K562 (cell line): ENCODE measurements at regions not wholly inside any gene's neighbourhood (a gene's known extent, or its start where the extent isn't known, plus 50 kb on each side); places are given as distances from the start of the nearest gene placed in this dataset.

Source experiments
- ATAC-seq: fragments of 200-7000 bp; cut with Tn5 transposase; 3 replicates; pipeline ENCODE4 v1.9.1; 2020; ENCODE audit warnings: moderate library complexity
- BruUV-seq: library from RNA; stranded (reverse); fragments of 400-500 nt; replicated peaks from 2 replicates; lab custom pipeline; 2021; lab: Mats Ljungman, UMichigan
- CTCF ChIA-PET: fragments of 300-600 bp; formaldehyde crosslinking; extraction: SDS; loops from one replicate; lab custom pipeline; 2021; ENCODE audit warnings: low intra/inter-chr PET ratio; lab: Yijun Ruan, JAX
- POLR2A ChIA-PET: fragments of 300-600, 350-650 bp; sonication (Branson Sonifier 250); formaldehyde crosslinking; extraction: SDS; loops from one replicate; lab custom pipeline; 2021; ENCODE audit warnings: antibody characterized with exemption, inconsistent platforms; lab: Yijun Ruan, JAX
- DNase-seq, 4 experiments: peaks; one replicate each; pipeline versions ENCODE4 v3.0.0 to v3.0.0-alpha.2; 2011 to 2018; ENCODE audit warnings: low spot score in 3 of 4, mixed read lengths in 3 of 4; ENCODE audit errors: extremely low read depth in 1 of 4
- FAIRE-seq: peaks from 2 replicates; lab custom pipeline; 2011; peaks lifted over from hg19 to GRCh38; lab: Jason Lieb, UNC
- H2AFZ ChIP-seq: 2 replicates; pipeline ENCODE4 v1.6.0; 2011; ENCODE audit warnings: low read depth, low read length, control low read depth, inconsistent platforms
- H3K27ac ChIP-seq: fragments of 200-600 bp; 3 replicates; pipeline ENCODE4 v1.8.0; 2011; ENCODE audit warnings: low read depth, mild to moderate bottlenecking, control low read depth, inconsistent platforms, low read length, moderate library complexity, mixed read lengths; ENCODE audit errors: extremely low read depth
- H3K27me3 ChIP-seq, 2 experiments: fragments of 300-600 bp in 1 of 2; 2 replicates in 1 of 2; 3 replicates in 1 of 2; pipeline versions ENCODE4 v1.6.0 to v1.8.0; 2011; ENCODE audit warnings: inconsistent platforms in 2 of 2, low read length in 2 of 2, mild to moderate bottlenecking in 1 of 2, mixed read lengths in 1 of 2, moderate library complexity in 1 of 2; ENCODE audit not compliant: control insufficient read depth in 2 of 2, insufficient read depth in 2 of 2
- H3K36me3 ChIP-seq: fragments of 300-600 bp; 3 replicates; pipeline ENCODE4 v1.8.0; 2011; ENCODE audit warnings: mild to moderate bottlenecking, low read length, inconsistent platforms; ENCODE audit not compliant: control insufficient read depth, insufficient read depth
- H3K4me1 ChIP-seq, 2 experiments: fragments of 200-600 bp in 1 of 2; replicated peaks in 1 of 2; 2 replicates in 1 of 2; 3 replicates in 1 of 2; pipeline versions ENCODE4 v1.5.1 to v1.8.0; 2011; ENCODE audit warnings: inconsistent platforms in 2 of 2, low read length in 2 of 2, mild to moderate bottlenecking in 1 of 2, mixed read lengths in 1 of 2, moderate library complexity in 1 of 2; ENCODE audit not compliant: control insufficient read depth in 2 of 2, insufficient read depth in 2 of 2
- H3K4me2 ChIP-seq: 2 replicates; pipeline ENCODE4 v1.6.1; 2011; ENCODE audit warnings: low read length, control low read depth, inconsistent platforms, mixed read lengths; ENCODE audit not compliant: insufficient read depth
- H3K4me3 ChIP-seq: fragments of 200-600 bp; sonication (generic), shearing (Covaris generic); 2 replicates; pipeline ENCODE4 v1.5.1; 2016; ENCODE audit warnings: control low read depth, inconsistent platforms
- H3K79me2 ChIP-seq: fragments of 200-600 bp; 3 replicates; pipeline ENCODE4 v1.8.0; 2011; ENCODE audit warnings: low read length, inconsistent platforms; ENCODE audit not compliant: control insufficient read depth, insufficient read depth
- H3K9ac ChIP-seq, 2 experiments: 2 replicates each; pipeline versions ENCODE4 v1.6.0 to v1.6.1; 2011; ENCODE audit warnings: low read depth in 2 of 2, low read length in 2 of 2, control low read depth in 1 of 2, inconsistent platforms in 1 of 2, mild to moderate bottlenecking in 1 of 2, mixed read lengths in 1 of 2; ENCODE audit not compliant: insufficient read depth in 1 of 2
- H3K9me1 ChIP-seq: one replicate; pipeline ENCODE4 v1.6.0; 2011; ENCODE audit warnings: inconsistent platforms, mild to moderate bottlenecking, low read length, moderate library complexity; ENCODE audit not compliant: control insufficient read depth, insufficient read depth
- H3K9me3 ChIP-seq: replicated peaks from 2 replicates; pipeline ENCODE4 v1.5.1; 2011; ENCODE audit warnings: low read depth, low read length, inconsistent platforms; ENCODE audit not compliant: control insufficient read depth, insufficient read depth
- H4K20me1 ChIP-seq: replicated peaks from 2 replicates; pipeline ENCODE4 v1.6.1; 2011; ENCODE audit warnings: low read length, inconsistent platforms, mixed read lengths; ENCODE audit not compliant: control insufficient read depth, insufficient read depth
- CREM ChIP-seq: IDR thresholded peaks from 2 replicates; pipeline ENCODE4 v1.6.1; 2014; ENCODE audit warnings: antibody characterized with exemption, low read depth
- CSDE1 ChIP-seq, 2 experiments: fragments of 450-650 bp; IDR thresholded peaks; 2 replicates each; pipeline ENCODE4 v1.6.1; 2016; ENCODE audit warnings: mild to moderate bottlenecking in 1 of 2
- FOSL1 ChIP-seq: fragments of 200-800 bp; sonication (Bioruptor generic); conservative IDR thresholded peaks from 2 replicates; pipeline ENCODE4 v1.6.1; 2016; ENCODE audit warnings: missing genetic modification characterization, missing compliant biosample characterization
- JUND ChIP-seq, 2 experiments: IDR thresholded peaks; 2 replicates in 1 of 2; 3 replicates in 1 of 2; pipeline ENCODE4 v1.6.1; 2011; ENCODE audit warnings: borderline replicate concordance in 2 of 2, low read depth in 2 of 2, low read length in 2 of 2, improper control_type of control experiment in 1 of 2, missing biosample characterization in 1 of 2, missing genetic modification characterization in 1 of 2, missing genetic modification reagents in 1 of 2
- SOX6 ChIP-seq: fragments of 450-650 bp; IDR thresholded peaks from 2 replicates; pipeline ENCODE4 v1.6.1; 2014; ENCODE audit warnings: mild to moderate bottlenecking
- SREBF2 ChIP-seq: sonication (generic); formaldehyde crosslinking; IDR thresholded peaks from 2 replicates; pipeline ENCODE4 v1.4.0; 2020; ENCODE audit warnings: mild to moderate bottlenecking, missing genetic modification reagents
- XRCC5 ChIP-seq: fragments of 200-400 bp; formaldehyde crosslinking; IDR thresholded peaks from 2 replicates; pipeline ENCODE4 v1.6.1; 2017; ENCODE audit warnings: low read depth, mild to moderate bottlenecking, low read length
- WGBS: fragments of 100-300 bp; shearing (Covaris generic); methylation state at CpG from one replicate; pipeline ENCODE4 v1.1.6; 2016; ENCODE audit warnings: low coverage, mixed read lengths; ENCODE audit not compliant: insufficient coverage; ENCODE audit errors: missing lambda C conversion rate; 5-methylcytosine and 5-hydroxymethylcytosine counted together
- in situ Hi-C: fragments of 300-500 bp; cut with MboI; formaldehyde crosslinking; loops from 4 replicates; pipeline ENCODE4 v1.15.0; 2018; ENCODE audit warnings: inconsistent platforms, mixed read lengths
- intact Hi-C: fragments of 100-400 bp; cut with micrococcal nuclease; formaldehyde crosslinking; loops from 2 replicates; pipeline ENCODE4 v1.14.2; 2022
- TF ChIP-seq, protein P1 (sequence below), 2 experiments: fragments of 450-650 bp in 1 of 2; sonication (generic) in 1 of 2; formaldehyde crosslinking in 1 of 2; IDR thresholded peaks in 1 of 2; conservative IDR thresholded peaks in 1 of 2; 2 replicates each; pipeline versions ENCODE4 v1.6.1 to v1.8.1; 2016 to 2023; ENCODE audit warnings: mild to moderate bottlenecking in 2 of 2, moderate library complexity in 2 of 2, inconsistent platforms in 1 of 2, missing genetic modification reagents in 1 of 2
- TF ChIP-seq, protein P2 (sequence below), 3 experiments: fragments of 200-800 bp in 1 of 3; fragments of 250-450 bp in 1 of 3; fragments of 450-650 bp in 1 of 3; sonication (Bioruptor Pico) in 1 of 3; sonication (Bioruptor generic) in 1 of 3; formaldehyde crosslinking in 1 of 3; IDR thresholded peaks; 2 replicates each; pipeline versions ENCODE4 v1.6.1 to v1.8.0; 2016 to 2022; ENCODE audit warnings: mild to moderate bottlenecking in 2 of 3, missing genetic modification characterization in 2 of 3, missing compliant biosample characterization in 1 of 3, moderate library complexity in 1 of 3

DNA sequence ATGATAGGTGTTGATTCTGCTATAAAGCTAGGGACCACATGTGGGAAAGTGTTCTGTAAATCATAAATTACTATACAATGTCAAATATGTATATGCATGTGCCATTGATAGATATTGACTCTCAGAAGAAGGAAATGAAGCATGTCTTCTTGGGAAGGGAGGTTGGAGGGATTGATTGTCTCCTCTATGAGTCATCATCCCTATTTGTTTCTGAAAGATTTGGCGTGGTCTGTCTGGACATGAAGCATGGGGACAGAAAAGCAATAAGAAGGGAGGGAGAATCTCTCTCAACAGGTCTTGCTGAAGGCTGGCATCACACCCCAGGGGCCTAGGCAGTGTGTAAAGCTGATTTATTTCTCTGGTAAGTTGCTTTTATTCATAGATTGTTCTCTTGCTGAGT is 98.0 kb upstream of the KCNJ6 start:
- TF ChIP-seq SREBF2, result no peak
- TF ChIP-seq, protein P1, sequence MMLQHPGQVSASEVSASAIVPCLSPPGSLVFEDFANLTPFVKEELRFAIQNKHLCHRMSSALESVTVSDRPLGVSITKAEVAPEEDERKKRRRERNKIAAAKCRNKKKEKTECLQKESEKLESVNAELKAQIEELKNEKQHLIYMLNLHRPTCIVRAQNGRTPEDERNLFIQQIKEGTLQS (IDR thresholded peaks at IDR 0.05), result peak; percentile 40
- TF ChIP-seq, protein P1 (CRISPR knock-in tag; conservative IDR thresholded peaks at IDR 0.05), result no peak
- Histone ChIP-seq H3K4me2 (no peak overlapping the region), H3K36me3 (no peaks in the 10 kb centered on the region), H3K79me2 (no peaks in the 10 kb centered on the region), H2AFZ (no peak overlapping the region), H3K27ac (no peak overlapping the region), H3K9me3 (no peaks in the 10 kb centered on the region), H4K20me1 (no peaks in the 10 kb centered on the region), H3K4me3 (no peak overlapping the region), H3K9ac (no peak overlapping the region), H3K9me1 (no peaks in the 10 kb centered on the region), H3K27me3 (no peaks in the 10 kb centered on the region), H3K4me1 (no peaks in the 10 kb centered on the region)
- ChIA-PET CTCF (no interaction called here), POLR2A (interaction anchor here (1.1 kb wide), 1 partner anchor 17 kb away, joined by 3 read pairs; no protein-coding TSS in a partner anchor)
- ATAC-seq (no peak), DNase-seq (no peak), FAIRE-seq (no peak)
- in situ Hi-C loops, result no loop called here
- 39% methylated on average over 1 of the region's 1 CpG for WGBS
- intact Hi-C loops, result no loop called here
- no TSS peak for BruUV-seq

DNA sequence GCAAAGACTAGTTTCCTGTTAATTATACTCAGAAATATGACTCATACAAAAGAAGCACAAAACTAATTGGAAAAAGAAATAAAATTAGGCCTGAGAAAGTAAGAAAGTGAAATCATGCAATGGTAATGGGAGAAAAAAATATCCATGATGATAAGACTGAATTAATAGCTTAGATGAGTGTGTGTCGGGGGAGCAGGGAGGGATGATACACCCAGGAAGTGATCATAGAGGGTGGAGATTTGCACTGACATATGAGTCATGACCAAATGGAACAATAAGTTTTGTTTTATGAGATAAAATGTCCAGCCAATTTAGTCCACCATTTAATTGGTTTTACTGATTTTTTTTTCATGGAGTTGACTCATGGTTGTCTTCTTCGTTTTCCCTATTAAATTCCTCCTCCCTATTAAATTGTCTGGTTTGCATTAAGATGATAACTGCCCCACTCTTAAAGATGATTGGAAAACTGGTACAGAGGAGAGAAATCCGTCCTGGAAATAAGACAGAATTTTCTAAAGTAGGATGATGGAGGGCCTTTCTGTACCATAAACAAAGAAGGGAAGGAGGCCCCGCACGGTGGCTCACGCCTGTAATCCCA is 111.7 kb upstream of the KCNJ6 start:
- ChIA-PET CTCF (no interaction called here), POLR2A (interaction anchor here (3.2 kb wide), 1 partner anchor 9 kb away, joined by 15 read pairs; no protein-coding TSS in a partner anchor)
- Histone ChIP-seq H4K20me1 (no peaks in the 10 kb centered on the region; the same call in 1 of the 2 replicates), H3K27ac (no peak overlapping the region), H3K4me1 (peaks cover 0 to 17% of the 10 kb centered on the region in 2 experiments; a peak in 3 of 5 replicates), H3K9me3 (no peaks in the 10 kb centered on the region), H2AFZ (no peak overlapping the region), H3K9me1 (no peaks in the 10 kb centered on the region), H3K27me3 (no peaks in the 10 kb centered on the region), H3K79me2 (no peaks in the 10 kb centered on the region), H3K4me2 (no peak overlapping the region), H3K36me3 (peaks cover 3% of the 10 kb centered on the region; the same call in 1 of the 3 replicates), H3K4me3 (no peak overlapping the region), H3K9ac (no peak overlapping the region)
- DNase-seq (peak in 2 of 4 experiments; percentile 26 to 40), ATAC-seq (peak; percentile 50; the same call in 1 of the 3 replicates), FAIRE-seq (peak; percentile 23)
- WGBS, result 67% methylated on average over 6 of the region's 6 CpGs
- no TSS peak for BruUV-seq
- in situ Hi-C loops (no loop called here), intact Hi-C loops (no loop called here)
- TF ChIP-seq FOSL1 (tag) (peak; percentile 71), SOX6 (peak; percentile 16; the same call in 1 of the 2 replicates), XRCC5 (no peak), CSDE1 (IDR thresholded peaks at IDR 0.05) (no peak), CREM (0 out of 2 replicates have a peak, but pooled peaks have one; percentile 36), JUND (IDR thresholded peaks at IDR 0.05; ENCODE audit: borderline replicate concordance, low read depth, low read length) (peak; percentile 49; the same call in 1 of the 2 replicates), JUND (tag; IDR thresholded peaks at IDR 0.05; ENCODE audit: borderline replicate concordance, low read depth, low read length) (peak; percentile 32; the same call in 1 of the 3 replicates)
- TF ChIP-seq, protein P2, sequence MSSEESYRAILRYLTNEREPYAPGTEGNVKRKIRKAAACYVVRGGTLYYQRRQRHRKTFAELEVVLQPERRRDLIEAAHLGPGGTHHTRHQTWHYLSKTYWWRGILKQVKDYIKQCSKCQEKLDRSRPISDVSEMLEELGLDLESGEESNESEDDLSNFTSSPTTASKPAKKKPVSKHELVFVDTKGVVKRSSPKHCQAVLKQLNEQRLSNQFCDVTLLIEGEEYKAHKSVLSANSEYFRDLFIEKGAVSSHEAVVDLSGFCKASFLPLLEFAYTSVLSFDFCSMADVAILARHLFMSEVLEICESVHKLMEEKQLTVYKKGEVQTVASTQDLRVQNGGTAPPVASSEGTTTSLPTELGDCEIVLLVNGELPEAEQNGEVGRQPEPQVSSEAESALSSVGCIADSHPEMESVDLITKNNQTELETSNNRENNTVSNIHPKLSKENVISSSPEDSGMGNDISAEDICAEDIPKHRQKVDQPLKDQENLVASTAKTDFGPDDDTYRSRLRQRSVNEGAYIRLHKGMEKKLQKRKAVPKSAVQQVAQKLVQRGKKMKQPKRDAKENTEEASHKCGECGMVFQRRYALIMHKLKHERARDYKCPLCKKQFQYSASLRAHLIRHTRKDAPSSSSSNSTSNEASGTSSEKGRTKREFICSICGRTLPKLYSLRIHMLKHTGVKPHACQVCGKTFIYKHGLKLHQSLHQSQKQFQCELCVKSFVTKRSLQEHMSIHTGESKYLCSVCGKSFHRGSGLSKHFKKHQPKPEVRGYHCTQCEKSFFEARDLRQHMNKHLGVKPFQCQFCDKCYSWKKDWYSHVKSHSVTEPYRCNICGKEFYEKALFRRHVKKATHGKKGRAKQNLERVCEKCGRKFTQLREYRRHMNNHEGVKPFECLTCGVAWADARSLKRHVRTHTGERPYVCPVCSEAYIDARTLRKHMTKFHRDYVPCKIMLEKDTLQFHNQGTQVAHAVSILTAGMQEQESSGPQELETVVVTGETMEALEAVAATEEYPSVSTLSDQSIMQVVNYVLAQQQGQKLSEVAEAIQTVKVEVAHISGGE (CRISPR knock-in tag; IDR thresholded peaks at IDR 0.05), result peak in 1 of 3 experiments; percentile 52; a peak in 1 of 6 replicates
